ENCODE measurements at regions not wholly inside any gene's neighbourhood (a gene's known extent, or its start where the extent isn't known, plus 50 kb on each side); places are given as distances from the start of the nearest gene placed in this dataset.

DNA sequence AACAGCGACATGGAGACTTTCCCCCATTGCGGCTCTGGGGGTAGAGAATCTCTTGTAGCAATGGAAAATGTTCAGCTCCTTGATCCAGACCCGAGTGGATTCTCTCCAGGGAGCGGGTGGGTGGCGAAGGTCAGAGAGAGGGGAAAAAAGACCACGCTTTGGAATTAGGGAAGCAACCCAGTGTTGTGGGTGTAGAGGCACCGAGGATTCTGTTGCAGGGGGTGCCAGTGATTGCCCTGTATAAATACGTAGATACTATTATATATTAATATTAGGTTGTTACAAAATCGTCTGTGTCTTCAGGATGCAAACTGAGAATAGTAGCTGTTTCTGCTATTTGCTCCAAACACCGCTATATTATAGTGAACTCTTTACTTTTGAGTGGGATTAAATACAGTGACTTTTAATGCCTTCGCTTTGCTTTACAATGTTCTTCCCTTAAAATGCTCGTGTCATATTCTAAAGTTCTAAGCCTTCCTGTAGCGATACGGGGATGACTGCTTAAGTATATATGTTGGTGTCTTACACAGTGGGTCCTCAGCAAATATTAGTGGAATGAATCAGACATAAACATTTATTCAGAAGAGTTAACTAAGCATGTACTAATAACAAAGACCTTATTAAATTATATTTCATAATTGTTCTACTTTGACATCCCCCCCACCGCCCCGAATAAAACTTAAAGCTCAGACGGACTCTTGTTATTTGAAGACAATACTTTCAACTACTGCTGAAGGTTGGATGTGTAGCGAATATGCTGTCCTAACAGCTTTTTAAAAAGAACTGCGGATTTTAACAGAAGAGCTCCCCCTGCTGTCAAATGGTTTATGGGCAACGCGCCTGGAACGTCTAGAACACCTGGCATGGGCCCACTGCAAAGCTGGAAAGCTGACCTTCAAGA, 136.4 kb upstream of the KRAS start (continued):
- TF ChIP-seq, protein P1, sequence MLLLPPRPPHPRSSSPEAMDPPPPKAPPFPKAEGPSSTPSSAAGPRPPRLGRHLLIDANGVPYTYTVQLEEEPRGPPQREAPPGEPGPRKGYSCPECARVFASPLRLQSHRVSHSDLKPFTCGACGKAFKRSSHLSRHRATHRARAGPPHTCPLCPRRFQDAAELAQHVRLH (tag by site-specific recombination; IDR thresholded peaks at IDR 0.05), result no peak
- no peak for TF ChIP-seq ZNF677 (tag by site-specific recombination; IDR thresholded peaks at IDR 0.05)
- no peak for TF ChIP-seq GLIS1 (tag by site-specific recombination; IDR thresholded peaks at IDR 0.05)
- peak; percentile 46; the same call in 1 of the 2 replicates for TF ChIP-seq ZNF2 (tag by site-specific recombination; IDR thresholded peaks at IDR 0.05)
- 0 out of 2 replicates have a peak, but pooled peaks have one; percentile 30 for TF ChIP-seq ZNF501 (tag by site-specific recombination; IDR thresholded peaks at IDR 0.05)
- no peak for TF ChIP-seq SETDB1 (IDR thresholded peaks at IDR 0.05; ENCODE audit: insufficient read length, low read length)
- TF ChIP-seq, protein P2, sequence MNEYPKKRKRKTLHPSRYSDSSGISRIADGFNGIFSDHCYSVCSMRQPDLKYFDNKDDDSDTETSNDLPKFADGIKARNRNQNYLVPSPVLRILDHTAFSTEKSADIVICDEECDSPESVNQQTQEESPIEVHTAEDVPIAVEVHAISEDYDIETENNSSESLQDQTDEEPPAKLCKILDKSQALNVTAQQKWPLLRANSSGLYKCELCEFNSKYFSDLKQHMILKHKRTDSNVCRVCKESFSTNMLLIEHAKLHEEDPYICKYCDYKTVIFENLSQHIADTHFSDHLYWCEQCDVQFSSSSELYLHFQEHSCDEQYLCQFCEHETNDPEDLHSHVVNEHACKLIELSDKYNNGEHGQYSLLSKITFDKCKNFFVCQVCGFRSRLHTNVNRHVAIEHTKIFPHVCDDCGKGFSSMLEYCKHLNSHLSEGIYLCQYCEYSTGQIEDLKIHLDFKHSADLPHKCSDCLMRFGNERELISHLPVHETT (tag by site-specific recombination; IDR thresholded peaks at IDR 0.05), result no peak
- TF ChIP-seq SCRT1 (tag by site-specific recombination; IDR thresholded peaks at IDR 0.05; ENCODE audit: borderline replicate concordance), result no peak
- no peak for TF ChIP-seq ZNF169 (tag by site-specific recombination; IDR thresholded peaks at IDR 0.05)
- TF ChIP-seq ZNF292 (tag by site-specific recombination; IDR thresholded peaks at IDR 0.05; ENCODE audit: borderline replicate concordance, low read depth), result no peak
- no peak for TF ChIP-seq ZNF837 (tag by site-specific recombination; IDR thresholded peaks at IDR 0.05)

DNA sequence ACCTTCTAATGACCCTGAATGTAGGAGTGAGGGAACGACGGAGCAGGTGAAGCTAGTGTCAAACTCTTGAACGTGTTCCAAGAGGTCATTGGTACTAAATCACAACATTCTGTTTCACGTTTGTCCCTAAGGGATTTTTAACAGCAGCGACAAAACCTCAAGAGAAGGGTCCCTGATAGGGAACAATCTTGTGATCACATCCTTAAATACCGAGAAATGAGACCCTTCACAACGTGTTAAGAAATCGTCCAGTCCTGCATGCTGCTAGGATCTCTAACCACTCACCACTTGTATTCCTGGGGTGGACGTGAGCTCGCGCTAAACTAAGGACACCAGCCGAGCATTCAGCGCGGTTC, 134.1 kb upstream of the KRAS start:
- Histone ChIP-seq H3K4me3 (ENCODE audit: low read depth, low read length) (no peak overlapping the region), H3K9me3 (ENCODE audit: control insufficient read depth, insufficient read depth, low read depth, low read length) (no peaks in the 10 kb centered on the region), H3K27ac (ENCODE audit: extremely low read depth, low read depth, low read length) (no peak overlapping the region), H3K4me1 (ENCODE audit: control insufficient read depth, insufficient read depth, low read length) (no peaks in the 10 kb centered on the region), H3K36me3 (ENCODE audit: control insufficient read depth in 2 of 2, insufficient read depth in 1 of 2, low read length in 2 of 2) (no peaks in the 10 kb centered on the region)
- ChIA-PET POLR2A (interaction anchor here (1.0 kb wide), 1 partner anchor 52 kb away, joined by 3 read pairs; no protein-coding TSS in a partner anchor), CTCF (interaction anchor here (0.6 to 1.1 kb wide), 5 partner anchors 22 to 1229 kb away, joined by 3 to 4 read pairs (median 3); no protein-coding TSS in a partner anchor)
- TF ChIP-seq ZNF169 (tag by site-specific recombination; IDR thresholded peaks at IDR 0.05) (no peak), ZXDB (tag by site-specific recombination; IDR thresholded peaks at IDR 0.05) (no peak), MZF1 (tag by site-specific recombination; IDR thresholded peaks at IDR 0.05; ENCODE audit: borderline replicate concordance) (no peak), FEZF1 (tag by site-specific recombination; IDR thresholded peaks at IDR 0.05) (no peak), ZSCAN30 (tag by site-specific recombination; IDR thresholded peaks at IDR 0.05) (no peak), GLIS1 (tag by site-specific recombination; IDR thresholded peaks at IDR 0.05) (no peak), ZNF571 (tag by site-specific recombination; IDR thresholded peaks at IDR 0.05) (no peak), ZNF777 (tag by site-specific recombination; IDR thresholded peaks at IDR 0.05; ENCODE audit: borderline replicate concordance) (no peak), ZNF175 (tag by site-specific recombination; IDR thresholded peaks at IDR 0.05) (no peak)
- TF ChIP-seq, protein P3, sequence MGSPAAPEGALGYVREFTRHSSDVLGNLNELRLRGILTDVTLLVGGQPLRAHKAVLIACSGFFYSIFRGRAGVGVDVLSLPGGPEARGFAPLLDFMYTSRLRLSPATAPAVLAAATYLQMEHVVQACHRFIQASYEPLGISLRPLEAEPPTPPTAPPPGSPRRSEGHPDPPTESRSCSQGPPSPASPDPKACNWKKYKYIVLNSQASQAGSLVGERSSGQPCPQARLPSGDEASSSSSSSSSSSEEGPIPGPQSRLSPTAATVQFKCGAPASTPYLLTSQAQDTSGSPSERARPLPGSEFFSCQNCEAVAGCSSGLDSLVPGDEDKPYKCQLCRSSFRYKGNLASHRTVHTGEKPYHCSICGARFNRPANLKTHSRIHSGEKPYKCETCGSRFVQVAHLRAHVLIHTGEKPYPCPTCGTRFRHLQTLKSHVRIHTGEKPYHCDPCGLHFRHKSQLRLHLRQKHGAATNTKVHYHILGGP (tag by site-specific recombination; IDR thresholded peaks at IDR 0.05), result no peak
- TF ChIP-seq, protein P4, sequence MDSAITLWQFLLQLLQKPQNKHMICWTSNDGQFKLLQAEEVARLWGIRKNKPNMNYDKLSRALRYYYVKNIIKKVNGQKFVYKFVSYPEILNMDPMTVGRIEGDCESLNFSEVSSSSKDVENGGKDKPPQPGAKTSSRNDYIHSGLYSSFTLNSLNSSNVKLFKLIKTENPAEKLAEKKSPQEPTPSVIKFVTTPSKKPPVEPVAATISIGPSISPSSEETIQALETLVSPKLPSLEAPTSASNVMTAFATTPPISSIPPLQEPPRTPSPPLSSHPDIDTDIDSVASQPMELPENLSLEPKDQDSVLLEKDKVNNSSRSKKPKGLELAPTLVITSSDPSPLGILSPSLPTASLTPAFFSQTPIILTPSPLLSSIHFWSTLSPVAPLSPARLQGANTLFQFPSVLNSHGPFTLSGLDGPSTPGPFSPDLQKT (IDR thresholded peaks at IDR 0.05; ENCODE audit: borderline replicate concordance, low read depth, low read length), result no peak
- TF ChIP-seq, protein P5, sequence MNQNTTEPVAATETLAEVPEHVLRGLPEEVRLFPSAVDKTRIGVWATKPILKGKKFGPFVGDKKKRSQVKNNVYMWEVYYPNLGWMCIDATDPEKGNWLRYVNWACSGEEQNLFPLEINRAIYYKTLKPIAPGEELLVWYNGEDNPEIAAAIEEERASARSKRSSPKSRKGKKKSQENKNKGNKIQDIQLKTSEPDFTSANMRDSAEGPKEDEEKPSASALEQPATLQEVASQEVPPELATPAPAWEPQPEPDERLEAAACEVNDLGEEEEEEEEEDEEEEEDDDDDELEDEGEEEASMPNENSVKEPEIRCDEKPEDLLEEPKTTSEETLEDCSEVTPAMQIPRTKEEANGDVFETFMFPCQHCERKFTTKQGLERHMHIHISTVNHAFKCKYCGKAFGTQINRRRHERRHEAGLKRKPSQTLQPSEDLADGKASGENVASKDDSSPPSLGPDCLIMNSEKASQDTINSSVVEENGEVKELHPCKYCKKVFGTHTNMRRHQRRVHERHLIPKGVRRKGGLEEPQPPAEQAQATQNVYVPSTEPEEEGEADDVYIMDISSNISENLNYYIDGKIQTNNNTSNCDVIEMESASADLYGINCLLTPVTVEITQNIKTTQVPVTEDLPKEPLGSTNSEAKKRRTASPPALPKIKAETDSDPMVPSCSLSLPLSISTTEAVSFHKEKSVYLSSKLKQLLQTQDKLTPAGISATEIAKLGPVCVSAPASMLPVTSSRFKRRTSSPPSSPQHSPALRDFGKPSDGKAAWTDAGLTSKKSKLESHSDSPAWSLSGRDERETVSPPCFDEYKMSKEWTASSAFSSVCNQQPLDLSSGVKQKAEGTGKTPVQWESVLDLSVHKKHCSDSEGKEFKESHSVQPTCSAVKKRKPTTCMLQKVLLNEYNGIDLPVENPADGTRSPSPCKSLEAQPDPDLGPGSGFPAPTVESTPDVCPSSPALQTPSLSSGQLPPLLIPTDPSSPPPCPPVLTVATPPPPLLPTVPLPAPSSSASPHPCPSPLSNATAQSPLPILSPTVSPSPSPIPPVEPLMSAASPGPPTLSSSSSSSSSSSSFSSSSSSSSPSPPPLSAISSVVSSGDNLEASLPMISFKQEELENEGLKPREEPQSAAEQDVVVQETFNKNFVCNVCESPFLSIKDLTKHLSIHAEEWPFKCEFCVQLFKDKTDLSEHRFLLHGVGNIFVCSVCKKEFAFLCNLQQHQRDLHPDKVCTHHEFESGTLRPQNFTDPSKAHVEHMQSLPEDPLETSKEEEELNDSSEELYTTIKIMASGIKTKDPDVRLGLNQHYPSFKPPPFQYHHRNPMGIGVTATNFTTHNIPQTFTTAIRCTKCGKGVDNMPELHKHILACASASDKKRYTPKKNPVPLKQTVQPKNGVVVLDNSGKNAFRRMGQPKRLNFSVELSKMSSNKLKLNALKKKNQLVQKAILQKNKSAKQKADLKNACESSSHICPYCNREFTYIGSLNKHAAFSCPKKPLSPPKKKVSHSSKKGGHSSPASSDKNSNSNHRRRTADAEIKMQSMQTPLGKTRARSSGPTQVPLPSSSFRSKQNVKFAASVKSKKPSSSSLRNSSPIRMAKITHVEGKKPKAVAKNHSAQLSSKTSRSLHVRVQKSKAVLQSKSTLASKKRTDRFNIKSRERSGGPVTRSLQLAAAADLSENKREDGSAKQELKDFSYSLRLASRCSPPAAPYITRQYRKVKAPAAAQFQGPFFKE (tag by site-specific recombination; IDR thresholded peaks at IDR 0.05; ENCODE audit: borderline replicate concordance), result no peak
